ENCODE measurements at regions not wholly inside any gene's neighbourhood (a gene's known extent, or its start where the extent isn't known, plus 50 kb on each side); places are given as distances from the start of the nearest gene placed in this dataset.
A peak's percentile ranks its signal among the peaks of the same experiment; 100 is the strongest.

DNA sequence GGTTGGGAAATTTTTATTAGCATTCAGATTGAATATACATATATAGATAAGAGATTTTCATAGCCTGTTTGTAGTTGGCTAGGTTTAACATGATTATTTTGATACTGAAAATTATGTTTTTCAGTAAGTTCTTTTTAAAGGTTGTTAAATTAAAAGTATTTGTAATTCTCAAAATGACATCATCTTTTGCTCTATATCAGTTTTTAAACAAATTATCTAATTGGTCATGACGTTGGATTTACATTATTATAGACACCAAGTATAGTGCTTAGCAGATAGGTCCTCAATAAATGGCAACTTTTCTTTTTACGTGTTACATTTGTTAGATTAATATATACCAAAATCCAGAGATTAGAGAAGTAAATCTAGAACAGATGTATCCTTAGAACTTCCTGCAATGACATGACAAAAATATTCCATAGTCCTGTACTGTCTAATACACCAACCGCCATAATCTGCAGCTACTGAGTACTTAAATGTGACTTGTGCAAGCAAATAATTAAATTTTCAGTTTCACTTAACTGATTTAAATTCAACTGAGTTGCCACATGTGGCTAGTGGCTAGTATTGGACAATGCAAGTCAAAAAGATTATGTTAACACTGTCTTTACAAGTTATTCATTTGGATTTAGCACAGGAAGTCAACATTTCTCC, 1613.1 kb upstream of the TENM3 start:
- DNase-seq (ENCODE audit: low read depth): no peak

DNA sequence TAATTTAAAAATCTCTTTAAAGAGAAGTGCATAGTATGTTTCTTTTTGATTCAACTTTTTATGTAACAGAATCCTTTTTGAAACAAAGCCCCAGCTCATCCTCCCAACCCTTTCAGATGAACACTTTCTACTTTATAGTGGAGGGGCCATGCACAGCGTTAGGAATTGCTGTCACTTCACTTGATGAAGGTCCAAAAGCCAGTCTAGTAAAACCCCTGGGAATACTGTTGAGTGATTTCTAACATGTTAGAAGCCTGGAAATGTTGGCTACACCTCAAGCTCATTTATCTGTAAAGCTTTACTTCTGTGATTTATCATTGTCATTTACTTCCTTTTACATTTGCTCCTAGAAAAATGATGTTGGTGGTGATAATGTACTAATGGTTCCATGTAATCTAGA, 1608.9 kb upstream of the TENM3 start:
- no peak for DNase-seq (ENCODE audit: low read depth)

DNA sequence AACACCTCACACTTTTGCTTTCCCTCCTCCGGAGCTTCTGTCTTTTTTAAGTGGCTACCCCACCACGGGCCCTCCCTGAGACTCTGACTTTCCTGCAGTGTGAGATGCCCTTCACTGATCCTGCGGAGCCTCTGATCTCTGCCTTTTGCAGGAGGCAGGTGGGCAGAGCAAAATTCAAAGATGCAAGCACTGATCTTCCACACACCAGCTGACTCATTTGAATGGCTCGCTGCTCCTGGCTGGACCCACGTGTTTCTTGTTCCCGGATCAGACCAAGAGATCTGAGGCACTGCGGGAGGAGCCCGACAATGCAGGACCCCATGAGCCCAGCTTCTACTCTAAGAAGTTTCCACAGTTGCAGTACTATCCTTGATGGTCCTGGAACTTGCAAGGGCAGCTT, 1607.9 kb upstream of the TENM3 start:
- peak; percentile 21 for DNase-seq (ENCODE audit: low read depth)

- peak; percentile 53 for DNase-seq (ENCODE audit: low read depth)
Observed at GRCh38 chr4:180636696-180637404, 1606.4 kb upstream of the TENM3 start.

GRCh38 chr4:180637616-180638015, 1605.6 kb upstream of the TENM3 start:
- DNase-seq (ENCODE audit: low read depth): no peak

- no peak for DNase-seq (ENCODE audit: low read depth)
Observed at GRCh38 chr4:180640193-180640592, 1603.0 kb upstream of the TENM3 start.

- DNase-seq (ENCODE audit: low read depth): no peak
Observed at GRCh38 chr4:180641495-180641894, 1601.7 kb upstream of the TENM3 start.

DNA sequence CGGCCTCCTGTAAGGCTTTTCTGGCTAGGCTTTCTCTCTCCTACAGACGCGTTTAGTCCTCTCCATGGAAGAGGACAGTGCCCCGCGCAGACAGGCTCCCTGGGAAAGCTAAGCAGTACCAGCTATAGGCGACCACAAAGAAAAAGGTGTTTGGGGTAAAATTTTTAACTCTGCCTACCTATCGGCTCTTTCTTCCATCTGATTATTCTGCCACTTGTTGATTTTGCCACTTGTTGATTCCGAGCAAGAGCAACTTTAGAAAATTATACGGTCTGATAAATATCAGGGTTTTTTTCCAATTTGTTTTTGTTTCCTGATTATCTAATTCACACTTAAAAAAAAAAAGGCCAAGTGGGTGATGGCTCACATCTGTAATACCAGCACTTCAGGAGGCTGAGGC, 1600.5 kb upstream of the TENM3 start:
- DNase-seq (ENCODE audit: low read depth): no peak

GRCh38 chr4:180650273-180650672, 1592.9 kb upstream of the TENM3 start:
- DNase-seq (ENCODE audit: low read depth): no peak

DNA sequence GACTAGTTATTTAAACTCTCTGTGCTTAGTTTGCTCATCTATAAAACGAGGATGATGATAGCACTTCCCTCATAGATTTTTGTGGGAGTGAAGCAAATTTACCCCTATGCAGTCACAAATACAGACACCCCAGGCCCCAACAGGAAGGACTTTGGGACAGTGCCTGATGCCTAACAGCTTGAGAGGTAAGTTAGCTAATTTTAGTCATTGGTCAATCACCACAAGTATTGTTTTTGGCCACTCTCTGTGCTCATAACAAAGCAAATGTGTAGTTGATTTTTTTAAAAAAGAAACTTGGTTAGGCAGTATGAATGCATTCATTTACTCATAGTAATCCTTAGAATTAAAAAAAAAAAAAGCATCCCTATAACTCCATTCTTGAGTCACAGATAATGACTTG, 1590.7 kb upstream of the TENM3 start:
- DNase-seq (ENCODE audit: low read depth): no peak

- DNase-seq (ENCODE audit: low read depth): no peak
Observed at GRCh38 chr4:180655886-180656285, 1587.3 kb upstream of the TENM3 start.

- DNase-seq (ENCODE audit: low read depth): no peak
Observed at GRCh38 chr4:180657881-180658280, 1585.3 kb upstream of the TENM3 start.

DNA sequence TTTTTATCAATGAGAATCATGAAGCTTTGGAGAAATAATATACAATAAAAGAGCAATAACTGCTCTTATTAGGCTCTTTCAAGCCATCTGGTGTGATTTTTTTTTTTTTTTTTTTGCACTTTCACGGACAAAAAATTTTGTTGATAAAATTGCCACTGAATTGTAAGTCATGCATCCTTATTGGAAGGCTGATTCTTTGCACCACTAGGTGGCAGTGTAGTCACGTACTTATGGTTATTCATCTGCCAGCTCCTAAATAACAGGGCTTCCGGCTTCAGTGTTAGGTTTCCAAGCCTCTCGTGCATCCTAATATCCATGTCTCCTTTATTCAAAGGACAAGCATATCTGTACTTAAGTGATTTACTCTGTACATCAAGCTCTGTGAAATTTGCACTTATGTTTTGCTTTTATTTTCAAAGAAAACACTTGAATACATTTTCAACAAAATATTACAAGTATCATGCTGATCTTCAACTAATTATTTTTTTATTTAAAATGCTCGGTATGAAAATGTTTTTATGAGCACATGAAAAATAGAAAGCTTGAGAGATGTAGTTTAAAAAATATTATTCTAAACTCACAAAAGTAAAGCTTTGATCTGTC, 1578.3 kb upstream of the TENM3 start:
- DNase-seq (ENCODE audit: low read depth): peak; percentile 73

DNA sequence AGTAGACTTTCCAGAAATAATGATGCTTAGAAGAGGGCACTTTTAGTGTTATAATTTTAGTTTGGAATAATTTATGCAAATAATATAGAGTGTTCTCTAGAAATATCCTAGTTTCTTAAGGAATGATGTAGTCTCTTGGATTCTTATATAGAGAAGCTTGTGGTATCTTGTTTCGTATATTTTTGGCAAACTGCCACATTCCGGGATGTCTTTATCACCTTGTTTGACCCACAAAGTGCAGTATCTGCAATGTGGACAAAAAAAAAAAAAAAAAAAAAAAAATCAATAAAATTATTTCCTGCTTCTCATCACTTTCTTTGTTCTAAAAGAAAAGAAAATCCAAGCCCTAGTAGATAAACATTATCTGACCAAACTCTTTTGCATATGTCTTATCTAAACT, 1577.7 kb upstream of the TENM3 start:
- DNase-seq (ENCODE audit: low read depth): no peak

DNA sequence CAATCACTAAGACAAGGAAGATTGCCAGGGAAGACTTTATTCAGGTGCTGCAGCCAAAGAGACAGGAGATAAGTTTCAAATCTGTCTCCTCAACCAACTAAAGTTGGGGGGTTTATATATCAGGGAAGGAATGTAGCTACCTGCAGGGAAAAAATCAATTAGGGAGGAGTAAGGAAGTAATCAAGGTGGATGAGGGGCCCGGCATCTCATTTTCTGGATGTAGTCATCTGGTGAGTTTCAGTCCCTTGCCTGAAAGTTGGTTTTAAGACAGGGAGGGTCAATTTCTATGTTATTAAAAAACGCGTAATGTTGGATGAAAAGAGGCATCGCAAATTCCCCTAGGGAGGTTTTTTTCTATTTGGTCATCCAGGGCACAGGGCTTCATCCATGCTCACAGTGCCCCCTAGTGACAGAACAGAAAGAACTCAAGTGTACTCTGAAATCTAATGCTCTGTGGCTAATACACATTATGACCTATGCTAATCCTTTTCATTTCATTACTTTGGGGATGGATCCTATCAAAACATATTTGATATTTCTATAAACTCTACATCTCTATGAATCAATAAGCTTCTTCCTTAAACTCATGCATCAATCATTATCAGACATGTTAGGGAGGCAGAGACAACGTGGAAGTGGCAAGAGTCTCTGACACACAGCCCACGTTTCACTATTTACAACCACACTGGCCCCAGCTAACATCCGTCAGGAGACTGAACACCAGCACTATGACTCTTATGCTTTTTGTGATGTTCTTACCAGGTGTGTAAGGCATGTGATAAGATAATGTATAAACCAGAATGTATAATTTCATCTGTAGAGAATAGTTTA, 1577.0 kb upstream of the TENM3 start:
- peak; percentile 53 for DNase-seq (ENCODE audit: low read depth)

DNA sequence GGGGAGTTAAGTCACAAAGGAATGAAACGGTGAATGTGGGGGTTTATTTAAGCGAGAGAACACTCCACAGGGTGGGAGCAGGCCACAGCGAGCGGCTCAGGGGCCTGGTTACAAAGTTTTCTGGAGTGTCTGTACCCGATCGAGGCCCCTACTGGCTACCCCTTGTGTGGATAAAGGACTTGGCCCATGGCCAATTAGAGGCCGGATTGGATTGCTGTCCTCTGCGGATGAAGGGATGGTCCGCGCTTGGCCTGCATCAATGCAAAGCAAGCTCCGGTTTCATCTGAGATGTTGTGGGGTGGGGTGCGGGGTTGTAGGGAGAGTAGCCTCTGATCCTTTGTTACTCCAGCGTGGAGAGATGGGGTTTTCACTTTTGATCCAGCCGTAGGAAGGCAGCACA, 1574.5 kb upstream of the TENM3 start:
- DNase-seq (ENCODE audit: low read depth): no peak

- peak; percentile 10 for DNase-seq (ENCODE audit: low read depth)
Observed at GRCh38 chr4:180669680-180670079, 1573.5 kb upstream of the TENM3 start.

DNA sequence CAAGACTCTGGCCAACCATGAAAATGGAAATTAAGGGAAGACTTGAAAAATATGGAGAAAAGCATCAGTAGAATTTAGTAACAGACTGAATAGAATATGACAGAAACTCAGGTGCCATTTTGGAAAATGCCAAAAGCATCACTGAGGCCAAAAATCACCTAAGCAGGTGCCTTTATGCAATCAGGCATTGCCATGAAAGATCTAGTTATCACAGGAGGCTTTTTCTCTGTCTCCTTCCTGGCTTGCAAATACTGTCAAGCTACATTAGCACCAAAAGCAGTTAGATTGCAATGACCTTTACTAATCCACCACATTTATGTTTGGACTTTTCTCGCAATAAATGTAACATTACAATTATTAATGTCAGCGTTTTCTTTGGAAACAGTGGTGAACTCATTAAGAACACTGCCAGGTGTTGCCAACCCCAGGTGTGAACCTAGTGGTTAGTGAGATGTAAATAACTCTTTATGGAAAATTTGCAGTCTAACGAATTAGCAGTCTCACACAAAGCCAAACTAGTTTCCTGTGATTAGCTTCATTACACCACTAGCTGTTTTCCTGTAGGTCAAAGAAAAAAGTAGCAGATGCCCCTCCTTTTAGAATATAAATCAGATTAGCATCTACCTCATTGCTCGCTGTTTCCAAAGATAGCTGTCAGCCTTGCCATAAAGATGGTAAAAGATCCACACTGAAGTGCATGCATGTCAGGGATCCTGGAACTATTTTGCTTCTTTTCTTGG, 1568.4 kb upstream of the TENM3 start:
- no peak for DNase-seq (ENCODE audit: low read depth)

DNA sequence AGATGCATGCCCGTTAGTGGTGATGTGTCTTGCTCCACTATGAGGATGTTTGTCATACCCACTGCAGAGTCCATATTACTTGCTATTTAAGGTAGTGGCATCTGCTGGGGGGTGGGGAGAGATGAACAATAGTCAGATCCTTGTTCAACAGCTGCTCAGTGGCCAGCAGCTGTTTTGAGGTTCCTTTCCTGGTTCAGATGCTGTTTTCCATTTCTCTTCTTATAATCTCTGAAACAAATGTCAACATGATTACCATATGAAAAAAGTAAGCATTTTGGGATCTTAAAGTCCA, 1567.9 kb upstream of the TENM3 start:
- no peak for DNase-seq (ENCODE audit: low read depth)

DNA sequence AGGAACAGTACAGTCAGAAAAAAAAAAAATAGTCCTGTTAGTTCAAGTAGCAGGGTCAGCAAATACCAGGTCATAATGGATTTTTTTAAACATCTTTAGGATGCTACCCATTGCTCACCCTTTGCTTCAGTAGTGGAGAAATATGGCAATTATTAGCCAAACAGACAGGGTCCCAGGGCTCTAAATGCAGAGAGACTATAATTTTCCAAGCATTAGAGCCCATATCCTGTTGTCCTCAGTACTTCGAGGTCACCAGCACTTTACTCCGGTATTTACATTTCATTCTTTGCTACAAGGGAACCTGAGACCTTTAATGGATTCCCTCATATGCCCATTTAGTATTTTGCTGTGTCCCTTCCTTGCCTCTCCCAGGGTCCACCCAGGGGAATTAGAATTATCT, 1562.9 kb upstream of the TENM3 start:
- no peak for DNase-seq (ENCODE audit: low read depth)

GRCh38 chr4:180682776-180683175, 1560.4 kb upstream of the TENM3 start:
- no peak for DNase-seq (ENCODE audit: low read depth)

GRCh38 chr4:180683186-180683585, 1560.0 kb upstream of the TENM3 start:
- no peak for DNase-seq (ENCODE audit: low read depth)
